Fibroblast of the aortic adventitia (primary cell): ENCODE measurements at regions not wholly inside any gene's neighbourhood (a gene's known extent, or its start where the extent isn't known, plus 50 kb on each side); places are given as distances from the start of the nearest gene placed in this dataset.

Experiments used
- DNase-seq: peaks from one replicate; pipeline ENCODE4 v3.0.0-alpha.2; 2010; ENCODE audit warnings: low read depth
- H3K4me3 ChIP-seq: 2 replicates; pipeline ENCODE4 v1.5.1; 2011; ENCODE audit warnings: low read depth, mild to moderate bottlenecking, control low read depth, low read length, moderate library complexity
- CTCF ChIP-seq: IDR thresholded peaks from 2 replicates; pipeline ENCODE4 v1.5.1; 2011; ENCODE audit warnings: mild to moderate bottlenecking, low read length, control low read depth, inconsistent platforms; ENCODE audit not compliant: insufficient read depth

GRCh38 chr16:54594601-54595391, 308.2 kb upstream of the IRX3 start:
- TF ChIP-seq CTCF: no peak
- H3K4me3 ChIP-seq: no peak overlapping the region
- DNase-seq: no peak

- TF ChIP-seq CTCF: no peak
- H3K4me3 ChIP-seq: no peak overlapping the region
- DNase-seq: no peak
Measured at GRCh38 chr16:54591816-54592246, 305.2 kb upstream of the IRX3 start.

GRCh38 chr16:54590836-54591235, 304.2 kb upstream of the IRX3 start:
- no peak for TF ChIP-seq CTCF
- no peak overlapping the region for H3K4me3 ChIP-seq
- DNase-seq: no peak

- H3K4me3 ChIP-seq: no peak overlapping the region
- no peak for TF ChIP-seq CTCF
- no peak for DNase-seq
Measured at GRCh38 chr16:54589326-54589725, 302.7 kb upstream of the IRX3 start.

GRCh38 chr16:54588026-54588425, 301.4 kb upstream of the IRX3 start:
- no peak for TF ChIP-seq CTCF
- no peak overlapping the region for H3K4me3 ChIP-seq
- no peak for DNase-seq

- TF ChIP-seq CTCF: no peak
- no peak for DNase-seq
- H3K4me3 ChIP-seq: no peak overlapping the region
Measured at GRCh38 chr16:54587176-54587515, 300.6 kb upstream of the IRX3 start.
